Stimulated activated CD8-positive, alpha-beta memory T cell treated with anti-CD3 and anti-CD28 coated beads, Interleukin-7, amount 100 ng/mL, for 1 hour (primary cell): ENCODE measurements at regions not wholly inside any gene's neighbourhood (a gene's known extent, or its start where the extent isn't known, plus 50 kb on each side); places are given as distances from the start of the nearest gene placed in this dataset.

Experiments used
- DNase-seq, 2 donors: peaks; one replicate each; pipeline ENCODE4 v3.0.0-alpha.2; 2020; ENCODE audit warnings: low read depth in 2 of 2

DNA sequence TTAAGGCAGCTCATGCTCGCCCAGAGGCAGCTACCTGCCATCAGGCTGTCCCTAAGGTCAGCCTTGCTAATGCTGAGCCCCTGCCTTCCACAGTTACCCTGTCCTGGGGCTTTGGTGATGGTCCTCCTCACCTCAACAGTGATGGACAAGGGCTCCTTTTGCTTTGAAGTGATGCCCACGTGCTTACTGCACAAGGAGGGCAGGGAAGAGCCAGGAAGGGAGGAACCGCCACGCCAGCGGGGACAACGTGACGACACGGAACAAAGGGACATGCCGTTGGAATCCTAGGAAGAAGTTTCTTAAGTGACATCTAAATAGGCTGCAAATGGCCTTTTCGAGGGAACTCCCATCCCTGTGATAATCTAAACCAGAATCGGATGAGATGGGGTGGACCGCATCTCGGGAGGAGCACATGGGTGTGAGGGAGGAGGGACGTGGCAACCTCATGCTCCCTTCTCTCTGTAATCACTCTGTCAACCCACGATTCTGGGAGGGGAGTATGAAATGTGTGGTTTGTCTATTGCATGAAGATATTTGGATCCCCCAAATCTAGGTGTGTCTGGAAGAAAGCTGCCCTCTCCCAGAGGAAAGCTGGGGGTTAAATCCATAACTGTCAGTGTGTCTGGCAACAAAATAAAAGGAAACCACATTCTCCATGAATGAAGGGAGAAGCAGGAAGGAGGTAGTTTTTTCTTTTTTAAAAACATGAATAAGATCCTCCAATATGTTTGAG lies 110.9 kb upstream of the IRF2BP2 start:
- no peak for DNase-seq

DNA sequence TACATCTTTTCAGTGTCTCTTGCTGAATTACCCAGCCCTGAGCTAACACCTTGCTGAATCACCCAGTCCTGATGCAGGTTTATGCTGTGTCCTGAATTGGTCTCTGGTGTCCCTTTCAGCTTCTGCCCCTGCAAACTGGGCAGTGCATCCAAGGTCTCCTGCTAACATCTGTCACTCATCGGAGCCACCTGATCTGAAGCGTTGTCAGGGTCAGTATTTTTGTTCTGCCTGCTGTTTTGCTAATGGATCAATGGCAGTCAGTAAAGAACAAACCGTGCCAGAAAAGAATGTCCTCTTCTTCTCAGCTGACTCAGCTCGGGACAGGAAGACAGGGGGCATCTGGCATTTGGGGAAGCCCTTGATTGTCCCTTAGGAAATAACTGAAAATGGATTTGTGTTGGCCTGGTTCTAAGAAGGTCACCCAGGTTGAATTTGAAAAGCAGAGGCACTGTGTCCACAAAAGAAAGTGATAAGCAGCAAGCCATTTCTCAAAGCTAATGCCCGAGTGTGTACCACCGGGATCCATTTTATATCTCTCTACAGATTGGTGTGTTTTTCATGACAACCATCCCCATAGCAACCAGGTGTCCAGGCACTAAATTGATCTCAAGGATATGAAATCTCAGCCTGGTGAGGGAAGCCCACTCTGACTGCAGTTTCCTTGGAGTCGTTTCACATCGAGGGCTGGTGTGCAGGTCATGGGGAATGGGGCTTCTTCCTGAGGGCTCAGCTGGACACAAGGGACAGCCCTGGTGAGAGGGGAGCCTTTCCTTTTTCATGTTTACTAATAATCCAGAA lies 109.7 kb upstream of the IRF2BP2 start:
- DNase-seq = no peak

DNA sequence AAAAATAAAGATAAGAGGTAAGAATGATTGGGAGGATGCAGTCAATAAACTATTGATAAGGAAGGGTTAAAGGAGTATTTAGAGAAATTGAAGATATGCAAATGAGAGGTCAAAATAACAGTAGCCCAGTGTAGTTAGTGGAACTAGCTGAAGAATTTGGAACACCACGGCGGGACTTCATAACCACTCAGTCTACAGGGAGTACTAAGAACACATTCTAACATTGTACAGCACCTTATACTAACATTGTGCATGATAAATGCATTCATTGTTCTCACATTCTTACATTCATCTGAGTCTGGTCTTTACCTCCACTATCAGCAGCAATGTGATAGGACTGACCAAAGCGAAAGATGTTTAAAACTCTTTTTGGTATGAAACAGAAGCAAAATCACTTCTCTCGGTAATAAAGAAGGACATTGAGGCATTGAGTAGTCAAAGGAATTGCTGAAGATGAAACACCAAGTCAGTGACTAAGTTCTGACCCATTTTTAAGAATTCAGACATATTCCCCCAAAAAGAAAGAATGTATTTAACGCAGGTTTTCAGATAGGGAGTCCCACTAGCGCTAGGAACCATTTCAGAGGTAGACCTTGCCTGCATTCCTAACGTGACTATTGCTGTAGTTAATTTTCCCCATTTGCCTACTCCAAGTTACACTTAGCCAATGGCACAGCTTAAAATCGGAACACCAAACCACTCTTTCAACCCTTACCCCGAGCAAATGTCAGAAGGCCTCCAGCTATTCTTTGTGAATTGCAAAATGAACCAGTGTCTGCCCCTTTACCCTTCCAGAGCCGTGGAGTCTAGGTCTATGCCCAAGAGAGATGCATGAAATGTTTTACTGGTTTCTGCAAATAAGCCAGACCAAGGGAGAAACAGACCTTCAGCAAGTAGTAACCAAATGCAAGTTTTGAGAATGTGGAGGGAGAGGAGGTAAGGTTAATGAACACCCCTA lies 108.8 kb upstream of the IRF2BP2 start:
- no peak for DNase-seq

DNA sequence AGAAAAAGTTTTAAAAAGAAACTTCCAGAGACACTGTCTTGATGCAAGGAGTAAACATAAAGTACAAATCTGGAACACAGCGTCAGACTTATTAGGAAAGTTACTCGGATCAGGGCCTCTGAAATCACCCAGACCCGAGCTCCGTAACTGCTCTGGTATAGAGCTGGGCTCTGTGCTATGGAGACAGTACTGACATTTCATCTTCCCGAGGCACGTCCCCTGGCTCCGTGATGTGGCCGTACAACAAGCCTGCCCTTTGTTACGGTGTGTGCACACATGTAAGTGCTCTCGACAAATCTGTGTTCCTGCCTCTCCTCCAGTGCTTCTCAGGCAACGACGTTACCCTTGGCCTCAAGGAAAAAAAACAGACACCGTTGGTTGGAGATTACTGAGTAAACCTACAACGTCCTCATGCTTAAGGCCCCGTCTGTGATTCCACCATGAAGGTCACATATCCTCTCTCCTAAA lies 107.0 kb upstream of the IRF2BP2 start:
- no peak for DNase-seq

DNA sequence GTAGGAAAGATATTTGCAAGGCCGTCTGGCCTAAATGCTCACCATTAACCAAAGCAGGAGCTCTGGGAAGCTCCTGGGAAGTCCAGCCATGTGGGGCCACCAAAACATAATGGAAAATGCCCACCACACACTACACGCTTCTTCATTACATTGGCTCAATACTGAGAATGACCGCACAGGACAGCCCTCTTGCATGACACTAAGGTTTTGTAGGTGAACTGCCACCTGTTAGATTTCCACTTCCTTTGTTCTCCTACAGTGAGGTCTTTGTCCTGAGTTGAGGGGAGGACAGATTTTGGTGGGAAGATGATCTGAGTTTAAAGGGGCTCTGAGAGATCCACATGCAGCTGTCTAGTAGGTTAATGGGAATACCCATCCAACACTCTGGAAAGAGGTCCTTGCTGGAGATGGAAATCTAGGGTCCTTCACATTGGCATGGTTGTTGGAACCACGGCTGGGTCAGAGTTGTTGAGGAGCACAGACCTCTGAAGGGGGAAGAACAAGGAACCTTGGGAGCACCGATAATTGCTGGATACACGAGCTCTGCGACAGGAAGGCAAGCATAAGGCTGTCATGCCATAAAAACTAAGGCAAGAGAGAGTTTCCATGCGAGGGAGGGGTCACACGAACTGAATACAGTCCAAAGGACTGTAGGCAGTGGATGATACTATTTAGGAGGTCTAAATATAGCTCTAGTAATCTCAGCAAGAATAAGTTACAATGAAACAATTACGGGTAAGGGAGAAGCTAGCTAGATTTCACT lies 105.5 kb upstream of the IRF2BP2 start:
- no peak for DNase-seq

DNA sequence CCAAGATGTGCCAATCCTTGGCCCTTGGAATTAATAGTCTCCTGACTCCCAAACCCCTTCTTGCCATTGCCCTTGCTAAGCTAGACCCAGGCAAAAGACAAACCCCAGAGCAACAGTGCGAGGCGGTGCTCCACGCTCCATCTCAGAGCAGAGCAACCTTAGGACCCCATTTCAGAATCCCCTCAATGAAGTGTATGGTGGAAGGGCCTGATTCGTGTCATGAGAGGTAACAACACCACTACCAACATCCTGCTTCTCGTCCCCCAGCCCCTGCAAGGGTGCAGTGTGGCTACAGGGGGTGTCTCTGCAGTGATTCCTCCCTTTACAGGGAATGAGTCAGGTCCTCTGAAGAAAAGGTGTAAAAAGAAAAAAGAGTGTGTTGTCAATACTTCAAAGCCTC lies 103.9 kb upstream of the IRF2BP2 start:
- no peak for DNase-seq

DNA sequence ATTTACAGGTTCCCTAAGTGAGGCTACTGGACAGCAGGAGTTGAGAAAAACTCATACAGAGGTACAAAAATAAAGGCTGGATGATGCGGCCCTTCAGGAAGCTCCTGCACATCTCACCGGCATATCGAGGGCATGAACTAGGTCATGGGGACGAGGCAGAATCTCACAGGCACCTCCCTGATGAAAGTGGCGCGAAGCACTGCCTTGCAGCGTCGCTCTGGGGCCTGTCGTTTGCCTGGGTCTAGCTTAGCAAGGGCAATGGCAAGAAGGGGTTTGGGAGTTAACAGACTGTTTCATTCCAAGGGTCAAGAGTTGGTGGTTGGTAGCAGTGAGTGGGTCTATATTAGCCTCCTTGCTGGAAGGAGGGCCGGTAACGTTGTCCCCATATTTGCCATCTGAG lies 103.5 kb upstream of the IRF2BP2 start:
- DNase-seq = no peak

DNA sequence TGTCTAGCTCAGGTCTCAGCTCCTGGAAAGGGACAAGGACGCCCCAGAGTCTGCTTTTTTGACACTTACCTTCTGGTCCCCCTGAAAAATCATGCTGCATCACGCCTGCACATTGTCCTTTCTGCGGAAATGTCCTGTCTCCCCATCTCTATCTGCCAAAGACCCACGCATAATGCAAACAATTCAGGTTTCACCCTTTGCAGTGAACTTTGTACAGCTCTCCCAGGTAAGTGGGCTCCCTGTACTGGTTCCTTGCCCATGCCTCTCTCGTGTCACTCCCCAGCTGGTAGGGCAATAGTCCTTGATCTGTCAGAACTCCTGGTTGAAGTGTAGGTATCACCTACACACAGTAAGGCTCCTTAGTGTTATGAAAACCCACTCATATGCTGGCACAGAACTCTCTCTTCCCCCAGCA lies 102.9 kb upstream of the IRF2BP2 start:
- no peak for DNase-seq

DNA sequence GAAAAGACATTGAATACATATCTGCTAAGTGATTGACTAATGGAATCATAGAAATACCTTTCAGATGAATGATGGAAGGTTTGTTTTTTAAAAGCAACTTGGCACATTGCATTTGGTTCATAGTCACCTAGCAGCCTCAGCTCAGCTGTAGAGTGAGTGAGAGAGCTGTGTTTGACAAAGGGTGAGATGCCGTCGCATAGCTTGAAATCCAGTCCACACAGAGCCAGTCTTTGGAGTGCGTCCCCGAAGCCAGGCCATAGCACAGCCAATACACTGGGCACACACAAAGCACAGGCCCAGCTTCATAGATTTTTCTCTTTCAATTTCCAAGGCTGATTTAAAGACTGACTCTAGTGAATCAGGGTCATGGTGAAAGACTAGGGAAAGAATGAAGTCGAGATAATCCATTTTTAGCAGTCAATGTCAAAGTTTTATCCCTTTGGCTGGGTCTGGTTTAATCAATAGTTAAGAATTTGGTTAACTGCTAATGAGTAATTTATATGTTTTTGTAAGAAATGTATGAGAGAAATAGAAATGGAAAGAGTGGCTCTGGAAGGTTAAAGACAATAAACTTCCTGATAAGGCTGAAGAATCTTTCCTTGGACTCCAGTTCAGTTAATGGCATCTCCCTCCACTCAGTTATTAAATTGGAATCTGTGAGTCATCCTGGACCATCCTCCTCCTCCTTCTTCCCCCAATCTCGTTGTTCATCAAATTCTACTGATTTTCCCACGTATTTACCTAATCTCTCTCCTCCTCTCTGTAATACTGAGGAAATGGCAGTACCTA lies 101.2 kb upstream of the IRF2BP2 start:
- DNase-seq = no peak

DNA sequence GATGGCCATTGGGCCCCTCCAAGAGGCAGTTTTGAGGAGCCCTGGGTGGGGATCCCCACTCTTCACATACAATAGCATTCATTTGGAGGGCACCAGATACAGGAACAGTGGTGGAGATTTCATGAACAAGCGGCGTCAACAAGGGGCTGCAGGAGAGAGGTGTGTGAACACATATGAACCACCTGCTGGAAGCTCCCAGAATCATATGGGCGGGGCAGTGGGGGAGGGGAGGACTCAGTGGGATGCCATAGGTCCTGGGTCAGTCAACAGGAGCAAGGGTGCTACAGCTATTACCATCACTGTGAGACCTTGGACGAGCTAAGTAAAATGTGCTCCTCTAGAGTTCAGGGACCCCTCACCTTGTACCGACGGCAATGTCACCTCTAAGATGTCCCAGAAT lies 100.4 kb upstream of the IRF2BP2 start:
- DNase-seq = no peak

DNA sequence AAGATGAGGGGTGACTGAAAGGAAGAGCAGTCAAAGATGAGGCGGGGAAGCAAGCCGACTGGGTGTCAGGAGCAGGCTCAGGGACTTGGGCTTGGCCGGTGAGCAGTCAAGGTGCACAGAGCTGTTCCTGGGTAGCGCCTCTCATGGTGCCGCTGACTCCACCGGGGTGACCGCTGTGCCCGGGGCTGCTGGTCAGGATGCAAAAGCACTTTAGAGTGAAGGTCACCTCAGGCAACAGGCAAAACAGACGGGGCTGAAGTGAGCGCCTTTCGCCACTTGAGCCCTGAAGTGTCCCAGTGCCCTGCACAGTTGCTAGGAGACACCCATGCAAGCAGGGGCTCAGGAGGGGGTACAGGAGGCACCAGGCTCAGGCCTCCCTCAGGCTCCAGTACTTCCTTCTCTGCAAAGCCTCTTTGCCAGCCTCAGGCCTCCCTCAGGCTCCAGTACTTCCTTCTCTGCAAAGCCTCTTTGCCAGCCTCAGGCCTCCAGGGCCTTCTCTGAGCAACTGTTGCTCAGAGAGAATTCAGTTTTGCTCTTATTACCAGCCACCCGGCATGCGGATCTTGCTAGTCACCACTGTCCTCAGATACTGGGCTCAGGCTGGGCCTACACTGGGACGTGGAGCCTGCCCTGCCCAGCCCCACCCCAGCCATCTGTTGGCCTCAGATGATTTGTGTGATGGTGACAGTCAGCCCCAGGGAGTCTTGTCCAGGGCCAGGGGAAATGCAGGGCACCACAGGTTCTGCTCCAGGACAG lies 99.7 kb upstream of the IRF2BP2 start:
- DNase-seq = no peak

DNA sequence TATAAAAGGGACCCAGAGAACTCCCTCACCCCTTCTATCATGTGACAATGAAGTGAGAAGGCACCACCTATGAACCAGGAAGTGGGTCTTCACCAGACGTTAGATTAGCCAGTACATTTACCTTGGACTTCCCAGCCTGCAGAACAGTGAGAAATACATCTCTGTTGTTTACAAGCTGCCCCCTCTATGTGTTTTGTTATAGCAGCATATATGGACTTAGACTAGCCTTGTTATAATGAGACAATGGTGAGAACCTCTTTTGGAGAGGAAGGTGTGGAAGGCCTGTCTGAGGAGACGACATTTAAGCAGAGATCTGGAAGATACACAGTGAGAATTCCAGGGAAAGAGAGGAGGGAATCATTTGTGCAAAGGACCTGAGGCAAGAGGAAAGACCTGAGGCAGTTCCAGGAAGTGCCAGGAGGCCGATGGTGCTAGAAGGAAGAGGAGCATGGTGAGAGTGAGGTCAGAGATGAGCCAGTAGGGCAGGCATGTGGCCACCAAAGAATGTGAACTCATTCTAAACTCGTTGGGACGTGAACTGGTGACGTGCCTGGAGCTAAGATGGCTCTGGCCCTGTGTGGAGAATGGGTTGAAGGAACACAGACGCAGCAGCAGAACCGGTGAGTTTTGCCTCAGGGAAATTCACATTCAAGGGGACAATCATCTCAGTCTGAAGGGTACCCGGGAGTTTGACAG lies 98.9 kb upstream of the IRF2BP2 start:
- no peak for DNase-seq

DNA sequence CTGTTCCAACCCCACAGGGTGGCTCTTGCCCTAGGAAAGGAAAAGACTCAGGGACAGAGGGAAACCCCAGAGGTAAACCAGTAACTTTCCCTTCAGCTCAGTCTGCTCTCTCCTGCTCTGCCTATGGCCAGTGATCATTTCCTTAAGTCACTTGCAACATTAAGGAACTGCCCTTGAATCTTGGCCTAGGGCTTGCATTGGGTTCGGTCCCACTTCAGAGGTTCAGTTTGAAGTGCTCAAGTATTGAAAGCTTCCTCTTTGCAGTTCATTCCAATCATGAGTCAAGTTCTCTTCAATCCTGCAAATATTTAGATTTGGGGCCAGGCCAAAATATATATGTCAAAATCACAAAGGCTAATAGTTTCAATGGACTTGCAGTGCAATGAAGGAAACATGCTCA lies 97.7 kb upstream of the IRF2BP2 start:
- DNase-seq = no peak

DNA sequence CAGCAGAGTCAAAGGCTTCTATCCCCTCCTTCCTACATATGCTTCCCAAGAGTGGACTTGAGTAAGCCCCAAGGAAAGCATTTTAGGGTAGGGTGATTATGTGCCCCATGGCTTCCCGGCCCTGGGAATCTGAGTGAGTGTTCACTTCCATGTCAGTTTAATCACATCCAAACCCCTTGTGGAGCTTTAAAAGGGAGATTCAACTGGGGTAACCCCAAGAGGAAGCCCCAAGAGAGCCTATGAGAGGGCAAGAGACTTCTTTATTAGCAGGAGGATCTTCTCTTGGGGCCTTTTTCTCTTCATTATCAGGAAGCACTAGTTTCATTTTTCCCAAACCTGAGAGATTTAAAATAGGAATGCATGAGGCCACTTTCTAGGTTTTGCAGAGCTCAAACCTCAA lies 97.0 kb upstream of the IRF2BP2 start:
- no peak for DNase-seq

DNA sequence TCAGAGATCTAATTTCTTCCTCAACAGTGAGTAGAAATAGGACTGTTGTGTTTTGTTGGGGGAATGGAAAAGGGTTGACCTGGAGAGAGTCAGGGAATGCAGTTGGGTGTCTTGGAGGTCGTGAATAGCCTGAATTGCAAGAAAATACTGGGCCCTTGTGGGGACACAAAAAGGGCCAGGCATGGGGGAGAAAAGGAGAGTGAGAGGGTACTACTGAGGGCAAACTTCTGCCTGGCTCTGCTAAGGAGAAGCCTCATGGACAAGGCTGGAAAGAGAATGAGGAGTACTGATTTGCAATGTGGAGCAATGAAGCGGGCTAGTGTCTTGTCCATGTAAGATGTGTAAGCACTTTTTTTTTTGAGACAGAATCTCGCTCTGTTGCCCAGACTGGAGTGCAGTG lies 96.2 kb upstream of the IRF2BP2 start:
- no peak for DNase-seq

DNA sequence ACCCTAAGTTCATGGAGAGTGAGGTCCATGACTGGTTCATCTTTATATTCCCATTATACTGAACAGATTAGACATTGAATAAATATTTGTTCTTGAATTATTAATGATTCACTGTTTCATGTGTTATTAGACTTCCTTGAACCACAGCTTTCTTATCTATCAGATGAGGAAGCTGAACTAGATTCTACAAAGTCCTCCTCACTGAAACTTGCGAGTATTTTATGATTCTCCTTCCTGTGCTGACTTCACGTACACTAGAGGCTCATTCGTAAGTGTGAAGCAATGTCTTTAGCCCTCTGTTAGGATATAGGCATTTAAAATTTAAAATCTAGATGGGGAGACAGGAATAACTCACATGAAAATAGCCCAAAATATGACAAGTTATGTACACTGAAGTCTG lies 95.6 kb upstream of the IRF2BP2 start:
- no peak for DNase-seq

DNA sequence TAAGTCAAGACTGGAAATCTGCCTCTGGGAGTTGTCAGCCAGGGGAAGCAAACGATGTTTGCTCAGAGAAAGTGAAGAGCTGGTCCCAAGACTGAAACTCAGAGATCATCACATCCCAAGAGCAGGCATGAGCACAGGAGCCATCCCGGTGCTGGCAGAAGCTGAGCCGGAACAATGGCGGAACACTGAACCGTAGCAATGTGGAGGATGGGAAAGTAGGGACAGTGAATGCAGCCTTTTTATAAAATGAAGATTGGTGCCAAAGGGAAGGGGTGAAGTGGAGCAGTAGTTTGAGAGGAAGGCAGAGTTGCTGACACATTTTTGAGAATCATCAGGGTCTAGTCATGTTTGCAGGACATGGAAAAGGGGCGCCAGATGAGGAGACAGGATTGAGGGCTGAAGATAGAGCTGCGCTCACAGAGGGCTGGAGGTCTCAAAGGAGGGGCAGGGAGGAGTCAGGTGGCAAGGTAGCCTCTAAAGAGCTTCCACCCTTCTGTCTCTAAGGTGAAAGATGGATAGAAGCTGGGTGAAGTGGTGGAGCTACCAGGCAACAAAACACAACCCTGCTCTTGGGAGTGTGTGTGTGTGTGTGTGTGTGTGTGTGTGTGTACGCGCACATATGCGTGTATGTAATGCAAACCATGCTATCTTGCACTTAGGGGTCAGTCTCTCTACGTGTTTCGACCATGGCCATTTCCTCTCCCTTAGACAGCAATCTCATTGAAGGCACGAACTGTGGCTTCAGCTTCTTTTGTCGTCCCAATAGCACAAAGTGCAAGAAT lies 94.3 kb upstream of the IRF2BP2 start:
- no peak for DNase-seq

DNA sequence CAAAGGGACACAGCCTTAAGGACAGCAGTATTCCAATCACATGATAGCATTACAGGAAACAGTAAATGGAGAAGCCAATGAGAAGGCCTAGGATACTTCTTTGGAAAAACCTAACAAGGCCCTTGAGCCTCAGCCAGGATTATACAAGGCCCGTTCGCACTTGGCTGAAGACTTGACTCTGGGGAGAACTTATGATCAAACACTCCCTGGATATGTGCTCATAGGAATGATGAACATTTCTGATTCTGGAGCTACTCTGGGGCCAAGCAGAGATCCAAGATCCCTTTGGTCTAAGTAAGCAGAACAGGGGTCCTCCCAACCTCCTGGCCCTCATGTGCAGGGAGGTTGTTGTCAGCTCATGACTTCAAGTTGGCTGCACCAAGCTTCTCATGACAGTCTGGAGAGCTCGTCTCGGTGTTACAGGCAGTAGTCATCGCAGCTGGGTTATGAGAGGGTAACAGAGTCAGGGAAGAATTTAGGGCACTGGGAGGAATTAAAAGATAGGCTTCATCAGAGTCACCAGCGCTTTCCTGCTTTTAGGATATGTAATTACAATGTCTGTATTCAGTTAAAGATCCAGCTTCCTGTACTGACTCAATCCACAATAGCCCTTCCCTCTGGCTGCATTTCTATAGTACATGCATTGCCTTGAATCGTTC lies 92.5 kb upstream of the IRF2BP2 start:
- DNase-seq = no peak
